ENCODE measurements at regions not wholly inside any gene's neighbourhood (a gene's known extent, or its start where the extent isn't known, plus 50 kb on each side); places are given as distances from the start of the nearest gene placed in this dataset.

DNA sequence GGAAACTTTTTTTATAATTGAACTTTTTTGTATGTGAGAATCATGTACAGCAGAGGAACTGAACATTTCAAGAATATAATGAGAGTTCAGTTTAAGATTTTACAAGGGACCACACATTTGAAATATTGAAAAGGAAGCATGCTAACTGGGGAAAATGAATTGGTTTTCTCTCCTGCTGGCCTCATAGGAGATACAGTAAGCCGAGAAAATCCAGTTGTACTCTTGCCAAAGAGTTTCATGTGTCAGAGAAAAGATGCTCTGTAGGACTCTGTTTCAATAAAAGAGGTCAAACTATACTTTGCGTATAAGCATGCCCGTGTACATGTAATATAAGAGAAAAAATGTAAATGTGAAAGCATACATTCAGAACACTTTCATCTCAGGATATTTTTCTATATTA is 393.5 kb upstream of the NRSN1 start:
- ATAC-seq (no peak), FAIRE-seq (no peak), DNase-seq (ENCODE audit: low read depth in 1 of 2, low spot score in 1 of 2) (no peak)
- Histone ChIP-seq H3K27ac (no peak overlapping the region), H3K9me3 (no peaks in the 10 kb centered on the region), H3K4me2 (no peak overlapping the region), H3K4me1 (no peaks in the 10 kb centered on the region), H3K4me3 (no peak overlapping the region)
- 61% methylated on average over 3 of the region's 3 CpGs for WGBS (ENCODE audit: missing lambda C conversion rate)
- POLR2A ChIA-PET, result no interaction called here
- CTCF ChIA-PET, result no interaction called here
- TF ChIP-seq FOSL2 (IDR thresholded peaks at IDR 0.05), result no peak
- no peak for TF ChIP-seq FOSL2 (CRISPR knock-in tag; IDR thresholded peaks at IDR 0.05)
- TF ChIP-seq ATOH8 (CRISPR knock-in tag; IDR thresholded peaks at IDR 0.05; ENCODE audit: low read depth), result no peak
- no peak for TF ChIP-seq NR3C1 (IDR thresholded peaks at IDR 0.05)
- TF ChIP-seq ZNF302 (CRISPR knock-in tag; IDR thresholded peaks at IDR 0.05), result no peak
- TF ChIP-seq HOXB13 (CRISPR knock-in tag; IDR thresholded peaks at IDR 0.05; ENCODE audit: low read depth), result no peak
- no peak for TF ChIP-seq ELK1 (IDR thresholded peaks at IDR 0.05; ENCODE audit: low read depth, low read length)
- TF ChIP-seq TP53 (CRISPR knock-in tag; IDR thresholded peaks at IDR 0.05), result no peak
- no peak for TF ChIP-seq GATA3 (IDR thresholded peaks at IDR 0.05; ENCODE audit: borderline replicate concordance)
- no peak for TF ChIP-seq BHLHE40 (IDR thresholded peaks at IDR 0.05; ENCODE audit: low read depth, low read length)
- no peak for TF ChIP-seq ZFP36 (IDR thresholded peaks at IDR 0.05; ENCODE audit: borderline replicate concordance, partially characterized antibody)
- no peak for TF ChIP-seq KDM1A (IDR thresholded peaks at IDR 0.05; ENCODE audit: low read depth)
- TF ChIP-seq SMC3 (IDR thresholded peaks at IDR 0.05), result no peak
- no peak for TF ChIP-seq HDAC2 (IDR thresholded peaks at IDR 0.05)
- TF ChIP-seq MAFK (IDR thresholded peaks at IDR 0.05; ENCODE audit: partially characterized antibody), result no peak
- TF ChIP-seq RFX5 (IDR thresholded peaks at IDR 0.05), result no peak
- TF ChIP-seq CHD4 (IDR thresholded peaks at IDR 0.05; ENCODE audit: borderline replicate concordance), result no peak
- TF ChIP-seq PHF8 (IDR thresholded peaks at IDR 0.05; ENCODE audit: borderline replicate concordance, low read depth), result no peak
- no peak for TF ChIP-seq EHMT2 (IDR thresholded peaks at IDR 0.05; ENCODE audit: low read depth)
- TF ChIP-seq MAZ (IDR thresholded peaks at IDR 0.05; ENCODE audit: borderline replicate concordance, low read depth, low read length), result no peak
- TF ChIP-seq EHF (CRISPR knock-in tag; IDR thresholded peaks at IDR 0.05), result no peak

GRCh38 chr6:23735151-23735550 is 390.9 kb upstream of the NRSN1 start:
- TF ChIP-seq FOSL2 (IDR thresholded peaks at IDR 0.05), result no peak
- TF ChIP-seq FOSL2 (CRISPR knock-in tag; IDR thresholded peaks at IDR 0.05), result no peak
- no peak for TF ChIP-seq MAFK (IDR thresholded peaks at IDR 0.05; ENCODE audit: partially characterized antibody)
- no peak for TF ChIP-seq MAZ (IDR thresholded peaks at IDR 0.05; ENCODE audit: borderline replicate concordance, low read depth, low read length)
- no peak for TF ChIP-seq JUN (IDR thresholded peaks at IDR 0.05)
- no peak for TF ChIP-seq CHD4 (IDR thresholded peaks at IDR 0.05; ENCODE audit: borderline replicate concordance)
- no peak for TF ChIP-seq RNF2 (IDR thresholded peaks at IDR 0.05; ENCODE audit: borderline replicate concordance, low read depth)
- TF ChIP-seq HMGXB4 (CRISPR knock-in tag; IDR thresholded peaks at IDR 0.05; ENCODE audit: borderline replicate concordance), result no peak
- TF ChIP-seq, protein P1, sequence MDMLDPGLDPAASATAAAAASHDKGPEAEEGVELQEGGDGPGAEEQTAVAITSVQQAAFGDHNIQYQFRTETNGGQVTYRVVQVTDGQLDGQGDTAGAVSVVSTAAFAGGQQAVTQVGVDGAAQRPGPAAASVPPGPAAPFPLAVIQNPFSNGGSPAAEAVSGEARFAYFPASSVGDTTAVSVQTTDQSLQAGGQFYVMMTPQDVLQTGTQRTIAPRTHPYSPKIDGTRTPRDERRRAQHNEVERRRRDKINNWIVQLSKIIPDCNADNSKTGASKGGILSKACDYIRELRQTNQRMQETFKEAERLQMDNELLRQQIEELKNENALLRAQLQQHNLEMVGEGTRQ (IDR thresholded peaks at IDR 0.05), result no peak
- TF ChIP-seq ESRRA (IDR thresholded peaks at IDR 0.05; ENCODE audit: borderline replicate concordance, low read length), result no peak
- no peak for TF ChIP-seq EP300 (IDR thresholded peaks at IDR 0.05)
- TF ChIP-seq HEYL (CRISPR knock-in tag; IDR thresholded peaks at IDR 0.05), result no peak
- no peak for TF ChIP-seq KDM1A (IDR thresholded peaks at IDR 0.05; ENCODE audit: low read depth)
- no peak for TF ChIP-seq REST (IDR thresholded peaks at IDR 0.05)
- no peak for TF ChIP-seq GATA3 (IDR thresholded peaks at IDR 0.05; ENCODE audit: borderline replicate concordance)
- TF ChIP-seq, protein P2, sequence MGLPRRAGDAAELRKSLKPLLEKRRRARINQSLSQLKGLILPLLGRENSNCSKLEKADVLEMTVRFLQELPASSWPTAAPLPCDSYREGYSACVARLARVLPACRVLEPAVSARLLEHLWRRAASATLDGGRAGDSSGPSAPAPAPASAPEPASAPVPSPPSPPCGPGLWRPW (IDR thresholded peaks at IDR 0.05), result no peak
- no peak for TF ChIP-seq RCOR1 (IDR thresholded peaks at IDR 0.05; ENCODE audit: low read depth, low read length)
- Histone ChIP-seq H3K27ac (no peak overlapping the region), H3K4me2 (no peak overlapping the region), H3K4me3 (no peak overlapping the region), H3K9me3 (no peaks in the 10 kb centered on the region), H3K4me1 (no peaks in the 10 kb centered on the region)
- FAIRE-seq, result no peak
- DNase-seq (ENCODE audit: low read depth in 1 of 2, low spot score in 1 of 2), result no peak
- CTCF ChIA-PET, result no interaction called here
- 26% methylated on average over 4 of the region's 4 CpGs for WGBS (ENCODE audit: missing lambda C conversion rate)
- POLR2A ChIA-PET, result no interaction called here
- ATAC-seq, result no peak

All from A549 (cell line).